Liver (tissue), 8 donors: ENCODE measurements at regions not wholly inside any gene's neighbourhood (a gene's known extent, or its start where the extent isn't known, plus 50 kb on each side); places are given as distances from the start of the nearest gene placed in this dataset.

Source experiments
- DNase-seq: peaks from one replicate; pipeline ENCODE4 v3.0.0-alpha.2; 2017; ENCODE audit warnings: low spot score
- H3K27ac ChIP-seq, 2 donors: one replicate each; pipeline ENCODE4 v1.7.0; 2013; ENCODE audit warnings: inconsistent platforms in 2 of 2, low read length in 2 of 2, control low read depth in 1 of 2, low read depth in 1 of 2, mild to moderate bottlenecking in 1 of 2
- H3K27me3 ChIP-seq, 4 donors: one replicate each; pipeline versions ENCODE4 v1.6.1 to v1.7.0; 2013; ENCODE audit warnings: low read length in 3 of 4, inconsistent platforms in 1 of 4, mild to moderate bottlenecking in 1 of 4, moderate library complexity in 1 of 4; ENCODE audit not compliant: control insufficient read depth in 4 of 4, insufficient read depth in 4 of 4
- H3K36me3 ChIP-seq, 4 donors: one replicate each; pipeline versions ENCODE4 v1.6.1 to v1.7.0; 2013; ENCODE audit warnings: low read length in 3 of 4, mild to moderate bottlenecking in 3 of 4, low read depth in 1 of 4, moderate library complexity in 1 of 4; ENCODE audit not compliant: control insufficient read depth in 4 of 4, insufficient read depth in 3 of 4
- H3K4me1 ChIP-seq, 4 donors: one replicate each; pipeline versions ENCODE4 v1.6.1 to v1.7.0; 2013; ENCODE audit warnings: low read length in 3 of 4, mild to moderate bottlenecking in 3 of 4, moderate library complexity in 1 of 4; ENCODE audit not compliant: control insufficient read depth in 4 of 4, insufficient read depth in 4 of 4
- H3K4me3 ChIP-seq, 3 donors: one replicate each; pipeline versions ENCODE4 v1.6.1 to v1.7.0; 2013; ENCODE audit warnings: low read length in 3 of 3, control low read depth in 1 of 3, low read depth in 1 of 3, mild to moderate bottlenecking in 1 of 3
- H3K9ac ChIP-seq, 2 donors: one replicate each; pipeline ENCODE4 v1.7.0; 2013; ENCODE audit warnings: low read length in 2 of 2, mild to moderate bottlenecking in 2 of 2, moderate library complexity in 2 of 2, control low read depth in 1 of 2, low read depth in 1 of 2
- H3K9me3 ChIP-seq, 4 donors: one replicate each; pipeline versions ENCODE4 v1.6.1 to v1.7.0; 2013; ENCODE audit warnings: low read length in 3 of 4; ENCODE audit not compliant: control insufficient read depth in 4 of 4
- ATF3 ChIP-seq: IDR thresholded peaks from 2 replicates; pipeline ENCODE4 v1.6.1; 2016; ENCODE audit warnings: antibody characterized with exemption
- EGR1 ChIP-seq, 2 donors: IDR thresholded peaks; 2 replicates each; pipeline ENCODE4 v1.6.1; 2016 to 2018; ENCODE audit warnings: antibody characterized with exemption in 2 of 2, low read depth in 2 of 2
- FOXA1 ChIP-seq: IDR thresholded peaks from 2 replicates; pipeline ENCODE4 v1.6.1; 2016; ENCODE audit warnings: antibody characterized with exemption
- FOXA2 ChIP-seq: IDR thresholded peaks from 2 replicates; pipeline ENCODE4 v1.6.1; 2016; ENCODE audit warnings: antibody characterized with exemption
- GABPA ChIP-seq, 2 donors: IDR thresholded peaks in 1 of 2; conservative IDR thresholded peaks in 1 of 2; 2 replicates each; pipeline ENCODE4 v1.6.1; 2016; ENCODE audit warnings: antibody characterized with exemption in 2 of 2, mild to moderate bottlenecking in 1 of 2, moderate library complexity in 1 of 2
- HNF4A ChIP-seq, 2 donors: conservative IDR thresholded peaks; 2 replicates each; pipeline ENCODE4 v1.6.1; 2016; ENCODE audit warnings: antibody characterized with exemption in 2 of 2, mild to moderate bottlenecking in 2 of 2
- HNF4G ChIP-seq: IDR thresholded peaks from 2 replicates; pipeline ENCODE4 v1.6.1; 2016; ENCODE audit warnings: antibody characterized with exemption
- JUND ChIP-seq, 2 donors: IDR thresholded peaks; 2 replicates each; pipeline ENCODE4 v1.6.1; 2016; ENCODE audit warnings: antibody characterized with exemption in 2 of 2
- MAX ChIP-seq: IDR thresholded peaks from 2 replicates; pipeline ENCODE4 v1.6.1; 2016; ENCODE audit warnings: antibody characterized with exemption
- NR2F2 ChIP-seq: IDR thresholded peaks from 2 replicates; pipeline ENCODE4 v1.6.1; 2016; ENCODE audit warnings: antibody characterized with exemption
- RAD21 ChIP-seq, 2 donors: IDR thresholded peaks; 2 replicates each; pipeline ENCODE4 v1.6.1; 2016; ENCODE audit warnings: antibody characterized with exemption in 2 of 2, mild to moderate bottlenecking in 2 of 2
- REST ChIP-seq: IDR thresholded peaks from 2 replicates; pipeline ENCODE4 v1.6.1; 2016; ENCODE audit warnings: antibody characterized with exemption, mild to moderate bottlenecking
- RXRA ChIP-seq, 2 donors: IDR thresholded peaks; 2 replicates each; pipeline ENCODE4 v1.6.1; 2017 to 2018; ENCODE audit warnings: antibody characterized with exemption in 2 of 2, mild to moderate bottlenecking in 1 of 2
- SP1 ChIP-seq: IDR thresholded peaks from 2 replicates; pipeline ENCODE4 v1.6.1; 2018; ENCODE audit warnings: antibody characterized with exemption, mild to moderate bottlenecking
- TAF1 ChIP-seq: conservative IDR thresholded peaks from 2 replicates; pipeline ENCODE4 v1.6.1; 2016; ENCODE audit warnings: antibody characterized with exemption, mild to moderate bottlenecking
- YY1 ChIP-seq: IDR thresholded peaks from 2 replicates; pipeline ENCODE4 v1.6.1; 2016; ENCODE audit warnings: antibody characterized with exemption, mild to moderate bottlenecking
- WGBS: extraction: QIAGEN DNeasy Blood & Tissue Kit; methylation state at CpG from one replicate; pipeline ENCODE4 v1.1.7; 2013; 5-methylcytosine and 5-hydroxymethylcytosine counted together
- TF ChIP-seq, protein P1 (sequence below): fragments of 150-350 bp; IDR thresholded peaks from 2 replicates; pipeline ENCODE4 v1.5.1; 2017; ENCODE audit warnings: improper control_type of control experiment, low read depth, low read length; ENCODE audit not compliant: missing input control
- TF ChIP-seq, protein P2 (sequence below): IDR thresholded peaks from 2 replicates; pipeline ENCODE4 v1.6.1; 2016; ENCODE audit warnings: antibody characterized with exemption
- donor health status: healthy.
- donor health status: healthy.
- donor health status: healthy.
- donor health status: healthy.
- donor health status: healthy.

GRCh38 chr3:25257026-25257425, 171.0 kb upstream of the RARB start:
- peaks cover 0 to 4% (median 2%) of the 10 kb centered on the region in 4 donors for H3K9me3 ChIP-seq
- H3K36me3 ChIP-seq: no peaks in the 10 kb centered on the region
- no peaks in the 10 kb centered on the region for H3K4me1 ChIP-seq
- H3K27me3 ChIP-seq: no peaks in the 10 kb centered on the region
- no peak for DNase-seq
- WGBS: 70% methylated on average over 2 of the region's 2 CpGs
- H3K9ac ChIP-seq: no peak overlapping the region
- no peak for TF ChIP-seq HNF4G
- no peak for TF ChIP-seq FOXA1
- no peak for TF ChIP-seq GABPA (IDR thresholded peaks at IDR 0.05 in 1 of 2, conservative IDR thresholded peaks at IDR 0.05 in 1 of 2)
- no peak for TF ChIP-seq JUND (IDR thresholded peaks at IDR 0.05)
- no peak for TF ChIP-seq HNF4A (conservative IDR thresholded peaks at IDR 0.05)
- TF ChIP-seq, protein P1, sequence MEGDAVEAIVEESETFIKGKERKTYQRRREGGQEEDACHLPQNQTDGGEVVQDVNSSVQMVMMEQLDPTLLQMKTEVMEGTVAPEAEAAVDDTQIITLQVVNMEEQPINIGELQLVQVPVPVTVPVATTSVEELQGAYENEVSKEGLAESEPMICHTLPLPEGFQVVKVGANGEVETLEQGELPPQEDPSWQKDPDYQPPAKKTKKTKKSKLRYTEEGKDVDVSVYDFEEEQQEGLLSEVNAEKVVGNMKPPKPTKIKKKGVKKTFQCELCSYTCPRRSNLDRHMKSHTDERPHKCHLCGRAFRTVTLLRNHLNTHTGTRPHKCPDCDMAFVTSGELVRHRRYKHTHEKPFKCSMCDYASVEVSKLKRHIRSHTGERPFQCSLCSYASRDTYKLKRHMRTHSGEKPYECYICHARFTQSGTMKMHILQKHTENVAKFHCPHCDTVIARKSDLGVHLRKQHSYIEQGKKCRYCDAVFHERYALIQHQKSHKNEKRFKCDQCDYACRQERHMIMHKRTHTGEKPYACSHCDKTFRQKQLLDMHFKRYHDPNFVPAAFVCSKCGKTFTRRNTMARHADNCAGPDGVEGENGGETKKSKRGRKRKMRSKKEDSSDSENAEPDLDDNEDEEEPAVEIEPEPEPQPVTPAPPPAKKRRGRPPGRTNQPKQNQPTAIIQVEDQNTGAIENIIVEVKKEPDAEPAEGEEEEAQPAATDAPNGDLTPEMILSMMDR: no peak
- no peak for TF ChIP-seq SP1
- no peak for TF ChIP-seq RAD21 (IDR thresholded peaks at IDR 0.05)
- no peak for TF ChIP-seq ATF3
- TF ChIP-seq FOXA2: no peak
- no peak for TF ChIP-seq EGR1 (IDR thresholded peaks at IDR 0.05; ENCODE audit: low read depth in 2 of 2)
- no peak for TF ChIP-seq REST
- no peak for TF ChIP-seq YY1
- TF ChIP-seq RXRA (IDR thresholded peaks at IDR 0.05): no peak
- no peak for TF ChIP-seq MAX
- TF ChIP-seq TAF1: no peak
- no peak for TF ChIP-seq NR2F2
- TF ChIP-seq, protein P2, sequence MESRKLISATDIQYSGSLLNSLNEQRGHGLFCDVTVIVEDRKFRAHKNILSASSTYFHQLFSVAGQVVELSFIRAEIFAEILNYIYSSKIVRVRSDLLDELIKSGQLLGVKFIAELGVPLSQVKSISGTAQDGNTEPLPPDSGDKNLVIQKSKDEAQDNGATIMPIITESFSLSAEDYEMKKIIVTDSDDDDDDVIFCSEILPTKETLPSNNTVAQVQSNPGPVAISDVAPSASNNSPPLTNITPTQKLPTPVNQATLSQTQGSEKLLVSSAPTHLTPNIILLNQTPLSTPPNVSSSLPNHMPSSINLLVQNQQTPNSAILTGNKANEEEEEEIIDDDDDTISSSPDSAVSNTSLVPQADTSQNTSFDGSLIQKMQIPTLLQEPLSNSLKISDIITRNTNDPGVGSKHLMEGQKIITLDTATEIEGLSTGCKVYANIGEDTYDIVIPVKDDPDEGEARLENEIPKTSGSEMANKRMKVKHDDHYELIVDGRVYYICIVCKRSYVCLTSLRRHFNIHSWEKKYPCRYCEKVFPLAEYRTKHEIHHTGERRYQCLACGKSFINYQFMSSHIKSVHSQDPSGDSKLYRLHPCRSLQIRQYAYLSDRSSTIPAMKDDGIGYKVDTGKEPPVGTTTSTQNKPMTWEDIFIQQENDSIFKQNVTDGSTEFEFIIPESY: no peak
- H3K27ac ChIP-seq: no peak overlapping the region
- H3K4me3 ChIP-seq: no peak overlapping the region
